Nephron progenitor cell (in vitro differentiated cells): ENCODE measurements at regions not wholly inside any gene's neighbourhood (a gene's known extent, or its start where the extent isn't known, plus 50 kb on each side); places are given as distances from the start of the nearest gene placed in this dataset.

Experiments
- DNase-seq: peaks from one replicate; pipeline ENCODE4 v3.0.0; 2021
- H3K27ac Mint-ChIP-seq: 2 replicates; pipeline ENCODE4 v1.8.0; 2021; ENCODE audit warnings: mild to moderate bottlenecking, moderate library complexity, mixed read lengths
- H3K27me3 Mint-ChIP-seq: 2 replicates; pipeline ENCODE4 v1.8.0; 2021; ENCODE audit warnings: mild to moderate bottlenecking, low read depth, mixed read lengths; ENCODE audit not compliant: poor library complexity
- H3K36me3 Mint-ChIP-seq: 2 replicates; pipeline ENCODE4 v1.8.0; 2021; ENCODE audit warnings: low read depth, mixed read lengths
- H3K4me1 Mint-ChIP-seq: 2 replicates; pipeline ENCODE4 v1.8.0; 2021; ENCODE audit warnings: mixed read lengths
- H3K4me3 Mint-ChIP-seq: 2 replicates; pipeline ENCODE4 v1.8.0; 2021; ENCODE audit warnings: mild to moderate bottlenecking, moderate library complexity, mixed read lengths
- H3K9me3 Mint-ChIP-seq: 2 replicates; pipeline ENCODE4 v1.8.0; 2021; ENCODE audit warnings: mild to moderate bottlenecking, moderate library complexity, mixed read lengths
- CTCF ChIP-seq: fragments of 200-600 bp; sonication (generic); IDR thresholded peaks from 2 replicates; pipeline ENCODE4 v1.5.0; 2021; ENCODE audit warnings: antibody characterized with exemption

- Mint-ChIP-seq H3K4me1 (peaks cover 26% of the 10 kb centered on the region), H3K9me3 (no peaks in the 10 kb centered on the region), H3K36me3 (no peaks in the 10 kb centered on the region), H3K4me3 (no peak overlapping the region), H3K27me3 (peaks cover 3% of the 10 kb centered on the region), H3K27ac (no peak overlapping the region)
- no peak for TF ChIP-seq CTCF
- DNase-seq = no peak
Observed at GRCh38 chr9:79163544-79163943, 408.2 kb upstream of the TLE4 start.

- no peak for DNase-seq
- H3K9me3 Mint-ChIP-seq = no peaks in the 10 kb centered on the region
- peaks cover 26% of the 10 kb centered on the region for H3K4me1 Mint-ChIP-seq
- no peaks in the 10 kb centered on the region for H3K36me3 Mint-ChIP-seq
- peaks cover 3% of the 10 kb centered on the region for H3K27me3 Mint-ChIP-seq
- no peak overlapping the region for H3K27ac Mint-ChIP-seq
- no peak overlapping the region for H3K4me3 Mint-ChIP-seq
- no peak for TF ChIP-seq CTCF
Observed at GRCh38 chr9:79164406-79164805, 407.4 kb upstream of the TLE4 start.

GRCh38 chr9:79165020-79165780, 406.6 kb upstream of the TLE4 start:
- TF ChIP-seq CTCF = no peak

GRCh38 chr9:79166005-79166404, 405.8 kb upstream of the TLE4 start:
- peak overlapping the region; percentile 84 for H3K27ac Mint-ChIP-seq
- DNase-seq = no peak
- TF ChIP-seq CTCF = no peak
- H3K4me1 Mint-ChIP-seq = peaks cover 26% of the 10 kb centered on the region
- H3K27me3 Mint-ChIP-seq = peaks cover 3% of the 10 kb centered on the region
- peak overlapping the region; percentile 25 for H3K4me3 Mint-ChIP-seq
- peaks cover 5% of the 10 kb centered on the region for H3K36me3 Mint-ChIP-seq
- peaks cover 11% of the 10 kb centered on the region for H3K9me3 Mint-ChIP-seq

More at GRCh38 chr9:79165020-79165780, 406.6 kb upstream of the TLE4 start:
- DNase-seq = no peak
- Mint-ChIP-seq H3K27me3 (peaks cover 3% of the 10 kb centered on the region), H3K4me1 (peaks cover 26% of the 10 kb centered on the region), H3K36me3 (no peaks in the 10 kb centered on the region), H3K27ac (no peak overlapping the region), H3K4me3 (no peak overlapping the region), H3K9me3 (peaks cover 5% of the 10 kb centered on the region)

GRCh38 chr9:79170643-79171042, 401.1 kb upstream of the TLE4 start:
- TF ChIP-seq CTCF = no peak
- H3K27me3 Mint-ChIP-seq = peaks cover 3% of the 10 kb centered on the region
- H3K27ac Mint-ChIP-seq = no peak overlapping the region
- H3K4me1 Mint-ChIP-seq = peaks cover 25% of the 10 kb centered on the region
- H3K36me3 Mint-ChIP-seq = peaks cover 13% of the 10 kb centered on the region
- peaks cover 20% of the 10 kb centered on the region for H3K9me3 Mint-ChIP-seq
- DNase-seq = no peak
- no peak overlapping the region for H3K4me3 Mint-ChIP-seq

GRCh38 chr9:79173932-79174331, 397.8 kb upstream of the TLE4 start:
- peaks cover 3% of the 10 kb centered on the region for H3K27me3 Mint-ChIP-seq
- no peak overlapping the region for H3K27ac Mint-ChIP-seq
- no peak for TF ChIP-seq CTCF
- H3K36me3 Mint-ChIP-seq = peaks cover 13% of the 10 kb centered on the region
- no peak overlapping the region for H3K4me3 Mint-ChIP-seq
- peaks cover 24% of the 10 kb centered on the region for H3K9me3 Mint-ChIP-seq
- peaks cover 17% of the 10 kb centered on the region for H3K4me1 Mint-ChIP-seq
- no peak for DNase-seq
